Caki2 (cell line): ENCODE measurements at regions not wholly inside any gene's neighbourhood (a gene's known extent, or its start where the extent isn't known, plus 50 kb on each side); places are given as distances from the start of the nearest gene placed in this dataset.
"Not testable (repeated sequence)": the region's sequence is repeated elsewhere in the genome, so short reads cannot be mapped to it uniquely, and the experiment has no call there.

Source experiments
- DNase-seq: peaks from one replicate; pipeline ENCODE4 v3.0.0-alpha.2; 2015; ENCODE audit warnings: low read depth
- in situ Hi-C: cut with HindIII; loops from 2 replicates; pipeline ENCODE4 v1.10.0; 2016; ENCODE audit warnings: low sequenced_read_pairs, low pct_unique_long_range_greater_than_20kb, mixed read lengths

- DNase-seq = no peak
- in situ Hi-C loops = no loop called here
Measured at GRCh38 chr9:24132244-24132643, 306.2 kb upstream of the ELAVL2 start.

- no peak for DNase-seq
- in situ Hi-C loops = no loop called here
Measured at GRCh38 chr9:24127519-24127918, 301.5 kb upstream of the ELAVL2 start.

GRCh38 chr9:24118190-24118589 lies 292.1 kb upstream of the ELAVL2 start:
- DNase-seq = no peak
- in situ Hi-C loops = no loop called here

GRCh38 chr9:24096756-24097155 lies 270.7 kb upstream of the ELAVL2 start:
- in situ Hi-C loops = no loop called here
- DNase-seq = no peak

GRCh38 chr9:24095246-24095645 lies 269.2 kb upstream of the ELAVL2 start:
- DNase-seq = no peak
- in situ Hi-C loops = no loop called here

- in situ Hi-C loops = no loop called here
- DNase-seq = no peak
Measured at GRCh38 chr9:24090566-24090965, 264.5 kb upstream of the ELAVL2 start.

- in situ Hi-C loops = no loop called here
- no peak for DNase-seq
Measured at GRCh38 chr9:24073666-24074065, 247.6 kb upstream of the ELAVL2 start.

- in situ Hi-C loops = no loop called here
Measured at GRCh38 chr9:24073007-24073592, 247.1 kb upstream of the ELAVL2 start.

GRCh38 chr9:24071716-24072115 lies 245.7 kb upstream of the ELAVL2 start:
- in situ Hi-C loops = no loop called here
- no peak for DNase-seq

More at GRCh38 chr9:24073007-24073592, 247.1 kb upstream of the ELAVL2 start:
- no peak for DNase-seq

- in situ Hi-C loops = no loop called here
- DNase-seq = no peak
Measured at GRCh38 chr9:24071091-24071490, 245.1 kb upstream of the ELAVL2 start.

- in situ Hi-C loops = not testable (repeated sequence)
Measured at GRCh38 chr9:24067107-24067506, 241.1 kb upstream of the ELAVL2 start.

GRCh38 chr9:24059651-24060050 lies 233.6 kb upstream of the ELAVL2 start:
- in situ Hi-C loops = no loop called here
- no peak for DNase-seq

More at GRCh38 chr9:24067107-24067506, 241.1 kb upstream of the ELAVL2 start:
- DNase-seq = not testable (repeated sequence)

- no peak for DNase-seq
- in situ Hi-C loops = no loop called here
Measured at GRCh38 chr9:24051587-24051986, 225.5 kb upstream of the ELAVL2 start.

- DNase-seq, in situ Hi-C loops: not testable (repeated sequence)
Measured at GRCh38 chr9:24050239-24050638, 224.2 kb upstream of the ELAVL2 start.

GRCh38 chr9:24045150-24045549 lies 219.1 kb upstream of the ELAVL2 start:
- no peak for DNase-seq
- in situ Hi-C loops = no loop called here

- DNase-seq = no peak
- in situ Hi-C loops = no loop called here
Measured at GRCh38 chr9:24044576-24044975, 218.5 kb upstream of the ELAVL2 start.

- in situ Hi-C loops = no loop called here
- DNase-seq = no peak
Measured at GRCh38 chr9:24041160-24041690, 215.2 kb upstream of the ELAVL2 start.

GRCh38 chr9:24036459-24036858 lies 210.4 kb upstream of the ELAVL2 start:
- DNase-seq = no peak
- in situ Hi-C loops = no loop called here

- no peak for DNase-seq
- in situ Hi-C loops = no loop called here
Measured at GRCh38 chr9:24035816-24036215, 209.8 kb upstream of the ELAVL2 start.

- in situ Hi-C loops = no loop called here
Measured at GRCh38 chr9:24011881-24012280, 185.8 kb upstream of the ELAVL2 start.

More at GRCh38 chr9:24011881-24012280, 185.8 kb upstream of the ELAVL2 start:
- DNase-seq = no peak
